ENCODE measurements at regions not wholly inside any gene's neighbourhood (a gene's known extent, or its start where the extent isn't known, plus 50 kb on each side); places are given as distances from the start of the nearest gene placed in this dataset.

GRCh38 chr18:76126327-76126726 is 368.7 kb downstream of the ZNF516 start:
- TF ChIP-seq, protein P1, sequence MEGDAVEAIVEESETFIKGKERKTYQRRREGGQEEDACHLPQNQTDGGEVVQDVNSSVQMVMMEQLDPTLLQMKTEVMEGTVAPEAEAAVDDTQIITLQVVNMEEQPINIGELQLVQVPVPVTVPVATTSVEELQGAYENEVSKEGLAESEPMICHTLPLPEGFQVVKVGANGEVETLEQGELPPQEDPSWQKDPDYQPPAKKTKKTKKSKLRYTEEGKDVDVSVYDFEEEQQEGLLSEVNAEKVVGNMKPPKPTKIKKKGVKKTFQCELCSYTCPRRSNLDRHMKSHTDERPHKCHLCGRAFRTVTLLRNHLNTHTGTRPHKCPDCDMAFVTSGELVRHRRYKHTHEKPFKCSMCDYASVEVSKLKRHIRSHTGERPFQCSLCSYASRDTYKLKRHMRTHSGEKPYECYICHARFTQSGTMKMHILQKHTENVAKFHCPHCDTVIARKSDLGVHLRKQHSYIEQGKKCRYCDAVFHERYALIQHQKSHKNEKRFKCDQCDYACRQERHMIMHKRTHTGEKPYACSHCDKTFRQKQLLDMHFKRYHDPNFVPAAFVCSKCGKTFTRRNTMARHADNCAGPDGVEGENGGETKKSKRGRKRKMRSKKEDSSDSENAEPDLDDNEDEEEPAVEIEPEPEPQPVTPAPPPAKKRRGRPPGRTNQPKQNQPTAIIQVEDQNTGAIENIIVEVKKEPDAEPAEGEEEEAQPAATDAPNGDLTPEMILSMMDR (IDR thresholded peaks at IDR 0.05; ENCODE audit: insufficient read depth, low read depth, low read length), result no peak
- TF ChIP-seq EZH2 (IDR thresholded peaks at IDR 0.05; ENCODE audit: insufficient read depth, low read length), result no peak

All from astrocyte (in vitro differentiated cells and primary cell).